Adipocyte (in vitro differentiated cells): ENCODE measurements at regions not wholly inside any gene's neighbourhood (a gene's known extent, or its start where the extent isn't known, plus 50 kb on each side); places are given as distances from the start of the nearest gene placed in this dataset.

Source experiments
- DNase-seq: peaks from one replicate; pipeline ENCODE4 v3.0.0-alpha.2; 2015; ENCODE audit warnings: low read depth
- H3K27me3 ChIP-seq: replicated peaks from 2 replicates; pipeline ENCODE4 v1.7.0; 2013; ENCODE audit warnings: mild to moderate bottlenecking, low read length, moderate library complexity; ENCODE audit not compliant: control insufficient read depth, insufficient read depth
- H3K36me3 ChIP-seq: 2 replicates; pipeline ENCODE4 v1.7.0; 2013; ENCODE audit warnings: low read length, mild to moderate bottlenecking, moderate library complexity; ENCODE audit not compliant: control insufficient read depth, insufficient read depth, severe bottlenecking
- H3K4me1 ChIP-seq: 2 replicates; pipeline ENCODE4 v1.7.0; 2013; ENCODE audit warnings: mild to moderate bottlenecking, low read length, moderate library complexity; ENCODE audit not compliant: control insufficient read depth, insufficient read depth
- H3K4me3 ChIP-seq: 2 replicates; pipeline ENCODE4 v1.7.0; 2013; ENCODE audit warnings: mild to moderate bottlenecking, low read length, moderate library complexity
- H3K9ac ChIP-seq: 2 replicates; pipeline ENCODE4 v1.7.0; 2013; ENCODE audit warnings: mild to moderate bottlenecking, low read length, moderate library complexity
- H3K9me3 ChIP-seq: 2 replicates; pipeline ENCODE4 v1.7.0; 2013; ENCODE audit warnings: mild to moderate bottlenecking, low read length, moderate library complexity; ENCODE audit not compliant: control insufficient read depth

- DNase-seq, result no peak
- no peak overlapping the region for H3K9ac ChIP-seq
- no peaks in the 10 kb centered on the region for H3K9me3 ChIP-seq
- no peaks in the 10 kb centered on the region for H3K4me1 ChIP-seq
- H3K4me3 ChIP-seq, result no peak overlapping the region
- no peaks in the 10 kb centered on the region for H3K36me3 ChIP-seq
- H3K27me3 ChIP-seq, result no peaks in the 10 kb centered on the region
Measured at GRCh38 chr7:152984421-152984820, 224.9 kb downstream of the ACTR3B start.

GRCh38 chr7:152986376-152986775 is 226.8 kb downstream of the ACTR3B start:
- Histone ChIP-seq H3K36me3 (no peaks in the 10 kb centered on the region), H3K27me3 (no peaks in the 10 kb centered on the region), H3K9ac (no peak overlapping the region), H3K9me3 (no peaks in the 10 kb centered on the region), H3K4me3 (no peak overlapping the region), H3K4me1 (no peaks in the 10 kb centered on the region)
- DNase-seq, result no peak

GRCh38 chr7:152987656-152988055 is 228.1 kb downstream of the ACTR3B start:
- Histone ChIP-seq H3K36me3 (no peaks in the 10 kb centered on the region), H3K4me3 (no peak overlapping the region), H3K9me3 (no peaks in the 10 kb centered on the region), H3K4me1 (no peaks in the 10 kb centered on the region), H3K27me3 (no peaks in the 10 kb centered on the region), H3K9ac (no peak overlapping the region)
- DNase-seq, result no peak

GRCh38 chr7:152989889-152990380 is 230.4 kb downstream of the ACTR3B start:
- DNase-seq, result peak; percentile 18
- H3K4me3 ChIP-seq, result no peak overlapping the region

GRCh38 chr7:152998420-152998819 is 238.9 kb downstream of the ACTR3B start:
- no peaks in the 10 kb centered on the region for H3K27me3 ChIP-seq
- DNase-seq, result no peak
- no peak overlapping the region for H3K9ac ChIP-seq
- H3K4me3 ChIP-seq, result no peak overlapping the region
- H3K9me3 ChIP-seq, result peaks cover 8% of the 10 kb centered on the region
- no peaks in the 10 kb centered on the region for H3K36me3 ChIP-seq
- H3K4me1 ChIP-seq, result no peaks in the 10 kb centered on the region

More at GRCh38 chr7:152989889-152990380, 230.4 kb downstream of the ACTR3B start:
- H3K36me3 ChIP-seq, result no peaks in the 10 kb centered on the region
- H3K9ac ChIP-seq, result no peak overlapping the region
- H3K27me3 ChIP-seq, result no peaks in the 10 kb centered on the region
- H3K4me1 ChIP-seq, result no peaks in the 10 kb centered on the region
- H3K9me3 ChIP-seq, result no peaks in the 10 kb centered on the region

GRCh38 chr7:153002115-153002514 is 242.6 kb downstream of the ACTR3B start:
- Histone ChIP-seq H3K9me3 (peaks cover 11% of the 10 kb centered on the region), H3K9ac (no peak overlapping the region), H3K4me3 (no peak overlapping the region), H3K4me1 (no peaks in the 10 kb centered on the region), H3K27me3 (no peaks in the 10 kb centered on the region), H3K36me3 (no peaks in the 10 kb centered on the region)
- no peak for DNase-seq

GRCh38 chr7:153002572-153002971 is 243.0 kb downstream of the ACTR3B start:
- no peak for DNase-seq
- Histone ChIP-seq H3K9ac (no peak overlapping the region), H3K36me3 (no peaks in the 10 kb centered on the region), H3K4me1 (no peaks in the 10 kb centered on the region), H3K4me3 (no peak overlapping the region), H3K9me3 (peaks cover 11% of the 10 kb centered on the region), H3K27me3 (no peaks in the 10 kb centered on the region)

- H3K9me3 ChIP-seq, result peaks cover 6% of the 10 kb centered on the region
- no peak overlapping the region for H3K4me3 ChIP-seq
- H3K27me3 ChIP-seq, result no peaks in the 10 kb centered on the region
- H3K36me3 ChIP-seq, result no peaks in the 10 kb centered on the region
- no peaks in the 10 kb centered on the region for H3K4me1 ChIP-seq
- no peak for DNase-seq
- no peak overlapping the region for H3K9ac ChIP-seq
Measured at GRCh38 chr7:153004341-153004740, 244.8 kb downstream of the ACTR3B start.

- no peak for DNase-seq
- no peaks in the 10 kb centered on the region for H3K4me1 ChIP-seq
- no peak overlapping the region for H3K4me3 ChIP-seq
- H3K36me3 ChIP-seq, result no peaks in the 10 kb centered on the region
- H3K9ac ChIP-seq, result no peak overlapping the region
- H3K27me3 ChIP-seq, result no peaks in the 10 kb centered on the region
- peaks cover 5% of the 10 kb centered on the region for H3K9me3 ChIP-seq
Measured at GRCh38 chr7:153005750-153006435, 246.3 kb downstream of the ACTR3B start.

GRCh38 chr7:153006452-153006851 is 246.9 kb downstream of the ACTR3B start:
- no peak for DNase-seq
- peaks cover 3% of the 10 kb centered on the region for H3K9me3 ChIP-seq

GRCh38 chr7:153006911-153007310 is 247.4 kb downstream of the ACTR3B start:
- no peaks in the 10 kb centered on the region for H3K36me3 ChIP-seq
- H3K27me3 ChIP-seq, result no peaks in the 10 kb centered on the region
- peaks cover 6% of the 10 kb centered on the region for H3K9me3 ChIP-seq
- no peak overlapping the region for H3K4me3 ChIP-seq
- no peak for DNase-seq
- no peak overlapping the region for H3K9ac ChIP-seq
- no peaks in the 10 kb centered on the region for H3K4me1 ChIP-seq

More at GRCh38 chr7:153006452-153006851, 246.9 kb downstream of the ACTR3B start:
- Histone ChIP-seq H3K4me3 (no peak overlapping the region), H3K9ac (no peak overlapping the region), H3K27me3 (no peaks in the 10 kb centered on the region), H3K4me1 (no peaks in the 10 kb centered on the region), H3K36me3 (no peaks in the 10 kb centered on the region)

- Histone ChIP-seq H3K4me3 (no peak overlapping the region), H3K27me3 (no peaks in the 10 kb centered on the region), H3K4me1 (no peaks in the 10 kb centered on the region), H3K36me3 (no peaks in the 10 kb centered on the region), H3K9me3 (peaks cover 6% of the 10 kb centered on the region), H3K9ac (no peak overlapping the region)
- DNase-seq, result no peak
Measured at GRCh38 chr7:153010416-153010815, 250.9 kb downstream of the ACTR3B start.
